ENCODE measurements at regions not wholly inside any gene's neighbourhood (a gene's known extent, or its start where the extent isn't known, plus 50 kb on each side); places are given as distances from the start of the nearest gene placed in this dataset.
A peak's percentile ranks its signal among the peaks of the same experiment; 100 is the strongest.

GRCh38 chr13:33624740-33625139, 193.2 kb upstream of the RFC3 start:
- Histone ChIP-seq H3K27me3 (ENCODE audit: control insufficient read depth in 3 of 3, insufficient read depth in 3 of 3, low read length in 3 of 3) (no peaks in the 10 kb centered on the region), H3K9me3 (ENCODE audit: control insufficient read depth in 2 of 2, insufficient read depth in 1 of 2, low read depth in 1 of 2, low read length in 1 of 2) (no peaks in the 10 kb centered on the region), H3K36me3 (ENCODE audit: control insufficient read depth in 3 of 3, insufficient read depth in 2 of 3, low read depth in 1 of 3, low read length in 3 of 3) (no peaks in the 10 kb centered on the region), H3K4me1 (ENCODE audit: control insufficient read depth in 3 of 3, insufficient read depth in 2 of 3, low read depth in 1 of 3, low read length in 2 of 3) (no peaks in the 10 kb centered on the region), H3K4me3 (ENCODE audit: low read depth in 1 of 3, low read length in 3 of 3) (no peak overlapping the region), H3K27ac (ENCODE audit: low read depth in 1 of 3, low read length in 2 of 3) (no peak overlapping the region)
- 32 to 80% (median 72%) methylated on average over 1 of the region's 1 CpG for WGBS, 3 donors
- FAIRE-seq: no peak
- DNase-seq: no peak

GRCh38 chr13:33626407-33626806, 191.5 kb upstream of the RFC3 start:
- Histone ChIP-seq H3K27me3 (ENCODE audit: control insufficient read depth in 3 of 3, insufficient read depth in 3 of 3, low read length in 3 of 3) (no peaks in the 10 kb centered on the region), H3K27ac (ENCODE audit: low read depth in 1 of 3, low read length in 2 of 3) (no peak overlapping the region), H3K9me3 (ENCODE audit: control insufficient read depth in 2 of 2, insufficient read depth in 1 of 2, low read depth in 1 of 2, low read length in 1 of 2) (no peaks in the 10 kb centered on the region), H3K4me1 (ENCODE audit: control insufficient read depth in 3 of 3, insufficient read depth in 2 of 3, low read depth in 1 of 3, low read length in 2 of 3) (no peaks in the 10 kb centered on the region), H3K4me3 (ENCODE audit: low read depth in 1 of 3, low read length in 3 of 3) (no peak overlapping the region), H3K36me3 (ENCODE audit: control insufficient read depth in 3 of 3, insufficient read depth in 2 of 3, low read depth in 1 of 3, low read length in 3 of 3) (no peaks in the 10 kb centered on the region)
- DNase-seq (no peak), FAIRE-seq (no peak)

- H3K4me1 ChIP-seq (ENCODE audit: control insufficient read depth in 3 of 3, insufficient read depth in 2 of 3, low read depth in 1 of 3, low read length in 2 of 3): no peaks in the 10 kb centered on the region
- no peak for FAIRE-seq
- no peak overlapping the region for H3K4me3 ChIP-seq (ENCODE audit: low read depth in 1 of 3, low read length in 3 of 3)
- no peaks in the 10 kb centered on the region for H3K36me3 ChIP-seq (ENCODE audit: control insufficient read depth in 3 of 3, insufficient read depth in 2 of 3, low read depth in 1 of 3, low read length in 3 of 3)
- H3K9me3 ChIP-seq (ENCODE audit: control insufficient read depth in 2 of 2, insufficient read depth in 1 of 2, low read depth in 1 of 2, low read length in 1 of 2): no peaks in the 10 kb centered on the region
- WGBS, 3 donors: 92 to 98% (median 95%) methylated on average over 6 of the region's 6 CpGs
- no peaks in the 10 kb centered on the region for H3K27me3 ChIP-seq (ENCODE audit: control insufficient read depth in 3 of 3, insufficient read depth in 3 of 3, low read length in 3 of 3)
- H3K27ac ChIP-seq (ENCODE audit: low read depth in 1 of 3, low read length in 2 of 3): no peak overlapping the region
- DNase-seq: no peak
Measured at GRCh38 chr13:33628662-33629061, 189.3 kb upstream of the RFC3 start.

- no peaks in the 10 kb centered on the region for H3K27me3 ChIP-seq (ENCODE audit: control insufficient read depth in 3 of 3, insufficient read depth in 3 of 3, low read length in 3 of 3)
- FAIRE-seq: no peak
- H3K27ac ChIP-seq (ENCODE audit: low read depth in 1 of 3, low read length in 2 of 3): no peak overlapping the region
Measured at GRCh38 chr13:33629605-33630360, 188.2 kb upstream of the RFC3 start.

GRCh38 chr13:33633701-33634545, 184.0 kb upstream of the RFC3 start:
- H3K36me3 ChIP-seq (ENCODE audit: control insufficient read depth in 3 of 3, insufficient read depth in 2 of 3, low read depth in 1 of 3, low read length in 3 of 3): no peaks in the 10 kb centered on the region
- no peak for FAIRE-seq
- WGBS, 3 donors: 75 to 78% (median 77%) methylated on average over 3 of the region's 3 CpGs

More at GRCh38 chr13:33629605-33630360, 188.2 kb upstream of the RFC3 start:
- H3K9me3 ChIP-seq (ENCODE audit: control insufficient read depth in 2 of 2, insufficient read depth in 1 of 2, low read depth in 1 of 2, low read length in 1 of 2): no peaks in the 10 kb centered on the region
- DNase-seq: no peak
- no peaks in the 10 kb centered on the region for H3K36me3 ChIP-seq (ENCODE audit: control insufficient read depth in 3 of 3, insufficient read depth in 2 of 3, low read depth in 1 of 3, low read length in 3 of 3)
- no peak overlapping the region for H3K4me3 ChIP-seq (ENCODE audit: low read depth in 1 of 3, low read length in 3 of 3)
- WGBS, 3 donors: 75 to 91% (median 85%) methylated on average over 4 of the region's 4 CpGs
- H3K4me1 ChIP-seq (ENCODE audit: control insufficient read depth in 3 of 3, insufficient read depth in 2 of 3, low read depth in 1 of 3, low read length in 2 of 3): no peaks in the 10 kb centered on the region

GRCh38 chr13:33634546-33634982, 183.4 kb upstream of the RFC3 start:
- no peak overlapping the region for H3K4me3 ChIP-seq (ENCODE audit: low read depth in 1 of 3, low read length in 3 of 3)
- H3K27ac ChIP-seq (ENCODE audit: low read depth in 1 of 3, low read length in 2 of 3): peak overlapping the region in 1 of 3 donors; percentile 24
- no peaks in the 10 kb centered on the region for H3K36me3 ChIP-seq (ENCODE audit: control insufficient read depth in 3 of 3, insufficient read depth in 2 of 3, low read depth in 1 of 3, low read length in 3 of 3)
- no peaks in the 10 kb centered on the region for H3K27me3 ChIP-seq (ENCODE audit: control insufficient read depth in 3 of 3, insufficient read depth in 3 of 3, low read length in 3 of 3)
- FAIRE-seq (no peak), DNase-seq (no peak)
- no peaks in the 10 kb centered on the region for H3K9me3 ChIP-seq (ENCODE audit: control insufficient read depth in 2 of 2, insufficient read depth in 1 of 2, low read depth in 1 of 2, low read length in 1 of 2)
- peaks cover 0 to 12% (median 0%) of the 10 kb centered on the region in 3 donors for H3K4me1 ChIP-seq (ENCODE audit: control insufficient read depth in 3 of 3, insufficient read depth in 2 of 3, low read depth in 1 of 3, low read length in 2 of 3)
- WGBS, 3 donors: 76 to 90% (median 84%) methylated on average over 8 of the region's 8 CpGs

More at GRCh38 chr13:33633701-33634545, 184.0 kb upstream of the RFC3 start:
- Histone ChIP-seq H3K9me3 (ENCODE audit: control insufficient read depth in 2 of 2, insufficient read depth in 1 of 2, low read depth in 1 of 2, low read length in 1 of 2) (no peaks in the 10 kb centered on the region), H3K4me3 (ENCODE audit: low read depth in 1 of 3, low read length in 3 of 3) (no peak overlapping the region), H3K4me1 (ENCODE audit: control insufficient read depth in 3 of 3, insufficient read depth in 2 of 3, low read depth in 1 of 3, low read length in 2 of 3) (peaks cover 0 to 5% (median 0%) of the 10 kb centered on the region in 3 donors), H3K27me3 (ENCODE audit: control insufficient read depth in 3 of 3, insufficient read depth in 3 of 3, low read length in 3 of 3) (no peaks in the 10 kb centered on the region), H3K27ac (ENCODE audit: low read depth in 1 of 3, low read length in 2 of 3) (no peak overlapping the region)
- no peak for DNase-seq

GRCh38 chr13:33636243-33636642, 181.7 kb upstream of the RFC3 start:
- Histone ChIP-seq H3K9me3 (ENCODE audit: control insufficient read depth in 2 of 2, insufficient read depth in 1 of 2, low read depth in 1 of 2, low read length in 1 of 2) (no peaks in the 10 kb centered on the region), H3K4me3 (ENCODE audit: low read depth in 1 of 3, low read length in 3 of 3) (no peak overlapping the region), H3K27ac (ENCODE audit: low read depth in 1 of 3, low read length in 2 of 3) (peak overlapping the region in 1 of 3 donors; percentile 5), H3K27me3 (ENCODE audit: control insufficient read depth in 3 of 3, insufficient read depth in 3 of 3, low read length in 3 of 3) (no peaks in the 10 kb centered on the region), H3K4me1 (ENCODE audit: control insufficient read depth in 3 of 3, insufficient read depth in 2 of 3, low read depth in 1 of 3, low read length in 2 of 3) (peaks cover 0 to 28% (median 7%) of the 10 kb centered on the region in 3 donors), H3K36me3 (ENCODE audit: control insufficient read depth in 3 of 3, insufficient read depth in 2 of 3, low read depth in 1 of 3, low read length in 3 of 3) (no peaks in the 10 kb centered on the region)
- DNase-seq (peak; percentile 6 to 33), FAIRE-seq (no peak)
- 53 to 67% (median 61%) methylated on average over 5 of the region's 5 CpGs for WGBS, 3 donors

GRCh38 chr13:33636955-33637670, 180.8 kb upstream of the RFC3 start:
- 84 to 97% (median 84%) methylated on average over 3 of the region's 3 CpGs for WGBS, 3 donors
- DNase-seq (no peak), FAIRE-seq (no peak)
- Histone ChIP-seq H3K9me3 (ENCODE audit: control insufficient read depth in 2 of 2, insufficient read depth in 1 of 2, low read depth in 1 of 2, low read length in 1 of 2) (no peaks in the 10 kb centered on the region), H3K4me1 (ENCODE audit: control insufficient read depth in 3 of 3, insufficient read depth in 2 of 3, low read depth in 1 of 3, low read length in 2 of 3) (peaks cover 0 to 34% (median 10%) of the 10 kb centered on the region in 3 donors), H3K4me3 (ENCODE audit: low read depth in 1 of 3, low read length in 3 of 3) (no peak overlapping the region), H3K27ac (ENCODE audit: low read depth in 1 of 3, low read length in 2 of 3) (no peak overlapping the region), H3K27me3 (ENCODE audit: control insufficient read depth in 3 of 3, insufficient read depth in 3 of 3, low read length in 3 of 3) (no peaks in the 10 kb centered on the region), H3K36me3 (ENCODE audit: control insufficient read depth in 3 of 3, insufficient read depth in 2 of 3, low read depth in 1 of 3, low read length in 3 of 3) (no peaks in the 10 kb centered on the region)

Data from small intestine (tissue), 7 donors.